Right lobe of liver (tissue), 4 donors: ENCODE measurements at regions not wholly inside any gene's neighbourhood (a gene's known extent, or its start where the extent isn't known, plus 50 kb on each side); places are given as distances from the start of the nearest gene placed in this dataset.

Source experiments
- CTCF ChIP-seq, 4 donors: fragments of 200-600 bp in 3 of 4; fragments of 450-650 bp in 1 of 4; IDR thresholded peaks; one replicate each; pipeline versions ENCODE4 v1.5.1 to v1.8.0; 2016 to 2022; ENCODE audit warnings: antibody characterized with exemption in 4 of 4, mild to moderate bottlenecking in 2 of 4
- POLR2A ChIP-seq: fragments of 450-650 bp; IDR thresholded peaks from one replicate; pipeline ENCODE4 v1.6.1; 2017; ENCODE audit warnings: antibody characterized with exemption, mild to moderate bottlenecking
- donor health status: DM: no; HTN: no; CAD: no.
- donor health status: DM: no; HTN: no; CAD: no.
- donor health status: DM: no; HTN: yes; CAD: no.

DNA sequence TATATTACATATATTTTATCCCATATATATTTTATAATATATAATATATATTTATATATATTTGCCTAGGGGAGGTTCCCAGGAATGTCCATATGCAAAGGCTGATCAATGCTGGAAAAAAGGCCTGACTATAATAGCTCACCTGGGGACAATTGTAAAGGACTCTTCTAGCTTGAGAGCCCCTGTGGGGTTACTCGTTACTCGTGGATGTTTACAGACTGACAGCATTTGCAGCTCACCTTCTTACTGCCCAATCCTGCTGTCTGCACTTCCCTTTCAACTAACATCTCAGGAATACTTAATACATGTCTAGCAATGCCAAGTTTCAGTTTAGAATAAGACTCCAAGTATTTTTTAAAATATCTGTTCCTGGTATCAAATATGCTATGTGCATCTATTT lies 1365.4 kb upstream of the RAG2 start:
- TF ChIP-seq POLR2A, result no peak
- no peak for TF ChIP-seq CTCF (IDR thresholded peaks at IDR 0.05)
